ENCODE measurements at regions not wholly inside any gene's neighbourhood (a gene's known extent, or its start where the extent isn't known, plus 50 kb on each side); places are given as distances from the start of the nearest gene placed in this dataset.
"Not testable (repeated sequence)": the region's sequence is repeated elsewhere in the genome, so short reads cannot be mapped to it uniquely, and the experiment has no call there.

DNA sequence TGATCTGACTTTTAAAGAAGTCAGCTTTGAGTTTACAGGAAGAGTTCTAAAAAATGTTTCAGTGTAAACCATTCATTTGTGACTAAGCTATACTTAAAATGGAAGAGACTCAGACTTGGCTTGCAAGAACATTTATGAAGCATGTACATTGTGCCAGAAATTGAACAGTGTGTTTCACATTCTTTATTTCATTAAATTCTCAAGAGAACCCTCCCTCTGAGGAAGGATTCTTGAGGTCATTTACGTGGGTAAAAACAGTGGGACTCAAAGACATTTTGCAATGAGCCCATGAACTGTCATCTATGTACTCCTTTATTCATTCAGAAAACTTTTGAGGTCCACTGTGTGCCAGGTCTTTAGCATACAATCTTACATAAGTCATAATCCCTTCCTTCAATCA lies 143.6 kb upstream of the ZNF521 start:
- no peak overlapping the region for H3K4me3 ChIP-seq (ENCODE audit: low read length)
- TF ChIP-seq ZNF274 (IDR thresholded peaks at IDR 0.05; ENCODE audit: low read depth, low read length), result no peak

GRCh38 chr18:25494888-25495287 lies 142.9 kb upstream of the ZNF521 start:
- H3K4me3 ChIP-seq (ENCODE audit: low read length), result no peak overlapping the region
- TF ChIP-seq ZNF274 (IDR thresholded peaks at IDR 0.05; ENCODE audit: low read depth, low read length), result no peak

DNA sequence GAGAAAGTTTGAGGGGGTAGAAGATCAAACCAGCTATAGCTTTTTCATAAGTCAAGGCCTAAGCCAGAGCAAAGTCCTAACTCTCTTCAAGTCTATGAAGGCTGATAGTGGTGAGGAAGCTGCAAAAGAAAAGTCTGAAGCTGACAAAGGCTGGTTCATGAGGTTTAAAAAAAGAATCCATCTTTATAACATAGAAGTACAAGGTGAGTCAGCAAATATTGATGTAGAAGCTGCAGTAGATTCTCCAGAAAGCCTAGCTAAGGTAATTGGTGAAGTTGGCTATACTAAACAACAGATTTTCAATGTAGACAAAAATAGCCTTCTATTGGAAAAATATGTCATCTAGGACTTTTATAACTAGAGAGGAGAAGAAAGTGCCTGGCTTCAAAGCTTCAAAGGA lies 141.4 kb upstream of the ZNF521 start:
- no peak for TF ChIP-seq ZNF274 (IDR thresholded peaks at IDR 0.05; ENCODE audit: low read depth, low read length)
- no peak overlapping the region for H3K4me3 ChIP-seq (ENCODE audit: low read length)

DNA sequence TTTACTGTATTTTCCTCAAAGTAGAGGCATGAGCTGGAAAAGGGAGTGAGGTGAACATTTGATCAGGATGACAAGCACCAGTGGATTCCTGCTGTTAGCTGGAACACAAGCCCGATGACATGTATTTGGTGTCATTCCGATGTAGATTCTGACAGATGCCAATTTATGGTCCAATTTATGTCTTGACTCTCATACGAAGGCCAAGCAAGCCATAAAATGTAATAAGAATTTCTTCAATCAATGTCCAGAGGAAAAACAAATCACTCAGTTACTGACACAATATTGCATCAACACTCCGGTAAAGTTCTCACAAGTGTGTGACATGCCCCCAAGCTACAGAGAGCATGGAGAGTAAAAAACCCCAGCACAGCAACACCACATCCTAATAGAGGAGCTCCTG lies 138.3 kb upstream of the ZNF521 start:
- H3K4me3 ChIP-seq (ENCODE audit: low read length), result no peak overlapping the region
- TF ChIP-seq ZNF274 (IDR thresholded peaks at IDR 0.05; ENCODE audit: low read depth, low read length), result no peak

DNA sequence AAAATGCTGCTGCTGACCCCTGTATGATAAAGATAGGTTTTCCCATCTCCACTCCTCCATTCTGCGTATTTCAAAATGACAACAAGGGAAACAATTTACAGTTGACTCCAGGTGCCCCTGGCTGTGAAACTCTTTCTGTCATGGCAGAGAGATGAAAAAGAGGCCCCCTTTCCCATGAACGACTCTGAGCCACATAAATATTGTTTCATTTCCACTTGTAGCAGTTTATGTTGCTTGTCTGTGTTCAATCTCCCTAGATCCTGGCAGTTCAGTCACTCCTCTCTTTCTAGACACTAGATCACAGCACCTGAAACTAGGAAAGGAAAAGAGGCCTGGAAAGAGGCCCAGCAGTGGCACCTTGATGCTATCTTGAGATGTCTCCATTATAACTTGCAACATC lies 121.0 kb upstream of the ZNF521 start:
- TF ChIP-seq ZNF274 (IDR thresholded peaks at IDR 0.05; ENCODE audit: low read depth, low read length), result no peak
- no peak overlapping the region for H3K4me3 ChIP-seq (ENCODE audit: low read length)

DNA sequence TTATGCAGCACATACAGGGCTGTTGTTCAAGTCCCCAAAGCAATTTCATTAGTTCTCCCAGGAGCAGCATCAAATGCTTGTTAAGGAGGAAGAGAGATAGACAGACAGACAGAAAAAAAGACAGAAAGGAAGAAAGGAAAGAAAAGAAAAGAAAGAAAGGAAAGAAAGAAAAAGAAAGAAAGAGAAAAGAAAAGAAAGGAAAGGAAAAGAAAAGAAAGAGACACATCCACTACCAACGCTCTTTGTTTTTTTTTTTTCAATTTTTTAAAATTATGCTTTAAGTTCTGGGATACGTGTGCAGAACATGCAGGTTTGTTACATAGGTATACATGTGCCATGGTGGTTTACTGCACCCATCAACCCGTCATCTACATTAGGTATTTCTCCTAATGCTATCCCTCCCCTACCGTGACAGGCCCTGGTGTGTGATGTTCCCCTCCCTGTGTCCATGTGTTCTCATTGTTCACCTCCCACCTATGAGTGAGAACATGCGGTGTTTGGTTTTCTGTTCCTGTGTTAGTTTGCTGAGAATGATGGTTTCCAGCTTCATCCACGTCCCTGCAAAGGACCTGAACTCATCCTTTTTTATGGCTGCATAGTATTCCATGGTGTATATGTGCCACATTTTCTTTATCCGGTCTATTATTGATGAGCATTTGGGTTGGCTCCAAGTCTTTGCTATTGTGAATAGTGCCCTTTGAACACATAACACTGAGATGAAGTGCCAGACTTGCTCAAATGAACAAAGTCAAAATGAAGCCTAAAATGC lies 119.0 kb upstream of the ZNF521 start:
- H3K4me3 ChIP-seq (ENCODE audit: low read length), result not testable (repeated sequence)

- TF ChIP-seq ZNF274 (IDR thresholded peaks at IDR 0.05; ENCODE audit: low read depth, low read length), result no peak
- no peak overlapping the region for H3K4me3 ChIP-seq (ENCODE audit: low read length)
Measured at GRCh38 chr18:25470062-25470461, 118.1 kb upstream of the ZNF521 start.

- no peak for TF ChIP-seq ZNF274 (IDR thresholded peaks at IDR 0.05; ENCODE audit: low read depth, low read length)
- no peak overlapping the region for H3K4me3 ChIP-seq (ENCODE audit: low read length)
Measured at GRCh38 chr18:25469489-25469888, 117.5 kb upstream of the ZNF521 start.

DNA sequence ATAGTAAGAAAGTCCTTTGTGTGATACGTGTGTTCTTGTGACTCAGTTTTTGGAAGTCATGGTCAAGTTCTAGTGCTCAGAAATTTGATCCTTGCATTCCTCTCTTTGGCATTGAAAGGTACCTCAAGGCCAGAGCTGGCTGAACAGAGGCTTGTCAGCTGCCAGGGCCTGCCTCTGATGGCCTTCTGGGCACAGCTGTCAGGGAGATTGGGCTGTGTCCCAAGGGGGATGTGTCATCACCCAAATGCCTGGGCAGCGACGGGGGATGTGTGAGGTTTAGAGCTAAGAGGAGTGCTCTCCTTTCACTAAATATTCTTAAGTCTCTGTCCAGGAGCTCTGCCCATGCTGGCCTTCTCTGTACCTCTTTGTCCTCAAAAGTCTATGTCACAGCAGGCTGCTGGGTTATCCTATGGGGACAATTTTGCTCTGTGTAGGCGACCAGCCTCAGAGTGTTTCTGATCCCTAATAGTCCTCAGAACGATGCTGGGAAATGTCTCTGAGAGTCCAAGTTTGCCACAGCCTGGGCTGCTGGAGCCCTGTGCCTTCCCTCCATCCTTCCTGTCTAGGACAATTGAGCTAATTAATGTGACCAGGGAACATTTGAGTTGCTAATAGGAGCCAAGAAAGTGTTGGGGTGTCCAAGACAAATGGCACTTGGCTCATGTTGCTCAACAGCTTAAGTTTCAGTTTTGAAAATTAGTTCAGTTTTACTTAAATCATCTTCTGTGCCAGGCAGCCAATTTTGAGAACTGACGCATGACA lies 115.4 kb upstream of the ZNF521 start:
- TF ChIP-seq ZNF274 (IDR thresholded peaks at IDR 0.05; ENCODE audit: low read depth, low read length), result no peak

DNA sequence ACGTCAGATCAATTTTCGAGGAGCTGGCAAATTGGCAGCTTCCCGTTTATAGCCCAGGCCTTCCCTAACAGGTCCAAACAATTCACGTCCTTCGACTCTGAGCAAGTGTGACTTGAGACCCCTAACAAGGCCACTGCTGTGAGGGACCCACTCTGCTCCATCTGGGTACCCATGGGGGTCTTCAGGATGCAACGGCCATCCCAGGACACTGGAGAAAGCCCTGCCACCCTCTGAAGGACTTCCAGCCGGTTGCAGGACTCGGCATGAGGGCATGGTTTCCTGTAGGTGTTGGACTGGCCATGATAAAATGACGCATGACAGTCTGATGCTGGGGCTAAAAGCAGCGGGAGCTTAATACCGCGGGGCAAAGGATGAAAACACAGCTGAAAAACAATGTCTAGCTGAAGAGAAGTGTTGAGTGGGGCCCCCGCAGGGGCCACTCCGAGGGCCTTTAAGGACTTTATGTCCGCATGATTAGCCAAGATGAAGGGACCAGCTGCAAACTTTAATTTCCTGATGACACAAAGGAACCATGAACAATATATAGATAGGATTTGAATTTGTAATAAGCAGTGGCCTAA lies 113.3 kb upstream of the ZNF521 start:
- H3K4me3 ChIP-seq (ENCODE audit: low read length), result no peak overlapping the region
- no peak for TF ChIP-seq ZNF274 (IDR thresholded peaks at IDR 0.05; ENCODE audit: low read depth, low read length)

More for the DNA sequence above, 115.4 kb upstream of the ZNF521 start:
- no peak overlapping the region for H3K4me3 ChIP-seq (ENCODE audit: low read length)

DNA sequence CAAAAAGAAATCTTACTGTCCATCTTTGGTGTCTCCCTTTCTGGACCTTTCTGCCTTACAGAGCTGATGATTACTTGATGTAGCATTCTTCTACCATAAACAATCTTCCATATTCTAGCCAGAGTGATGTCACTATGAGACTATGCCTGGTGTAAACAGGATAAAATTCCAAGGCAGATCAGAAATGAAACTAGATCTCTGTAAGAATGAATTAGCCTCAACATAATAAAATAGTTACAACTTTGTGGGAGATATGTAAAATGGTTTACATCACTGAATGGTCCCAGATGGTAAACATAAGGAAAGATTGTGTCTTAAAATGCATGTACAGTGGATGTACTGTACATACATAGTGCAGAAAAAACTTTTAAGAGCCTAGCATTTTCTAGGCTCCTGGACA lies 112.3 kb upstream of the ZNF521 start:
- TF ChIP-seq ZNF274 (IDR thresholded peaks at IDR 0.05; ENCODE audit: low read depth, low read length), result no peak
- no peak overlapping the region for H3K4me3 ChIP-seq (ENCODE audit: low read length)

DNA sequence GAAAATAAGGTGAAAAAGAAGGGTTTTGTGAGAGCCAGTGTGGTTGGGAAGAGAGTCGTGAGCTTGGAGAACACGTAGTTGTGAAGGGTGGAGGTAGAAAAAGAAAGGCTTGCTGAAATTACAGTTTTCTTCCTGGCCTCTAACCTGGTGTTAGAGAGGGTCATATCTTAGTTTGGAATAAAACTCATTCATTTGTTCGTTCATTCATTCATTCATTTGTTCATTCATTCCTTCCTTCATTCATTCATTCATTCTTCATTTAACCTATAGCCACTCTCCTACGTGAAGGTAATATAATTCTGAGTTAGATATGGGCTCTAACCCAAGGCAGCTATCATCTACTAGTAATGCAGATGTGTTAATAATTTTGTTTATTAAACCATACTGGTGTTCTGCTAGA lies 111.8 kb upstream of the ZNF521 start:
- no peak for TF ChIP-seq ZNF274 (IDR thresholded peaks at IDR 0.05; ENCODE audit: low read depth, low read length)
- H3K4me3 ChIP-seq (ENCODE audit: low read length), result no peak overlapping the region

DNA sequence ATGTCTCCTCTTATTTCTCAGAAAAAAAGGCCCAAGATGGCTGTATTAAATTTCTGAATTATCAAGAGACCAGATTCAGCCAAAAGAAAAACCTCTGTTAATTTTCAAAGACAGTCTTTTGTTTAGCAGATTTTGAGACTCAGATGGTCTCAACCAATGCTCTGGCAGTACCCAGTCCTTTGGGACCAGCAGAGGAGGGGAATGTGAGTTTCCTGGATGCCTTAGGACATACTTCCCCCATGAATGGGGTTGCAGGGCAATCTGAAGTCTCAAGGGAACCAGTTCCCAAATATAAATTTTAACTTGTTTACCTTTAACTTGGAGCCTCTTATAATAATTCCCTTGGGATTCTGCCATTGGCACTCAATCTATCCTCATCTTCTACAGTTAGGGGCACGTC lies 107.8 kb upstream of the ZNF521 start:
- no peak overlapping the region for H3K4me3 ChIP-seq (ENCODE audit: low read length)
- no peak for TF ChIP-seq ZNF274 (IDR thresholded peaks at IDR 0.05; ENCODE audit: low read depth, low read length)

DNA sequence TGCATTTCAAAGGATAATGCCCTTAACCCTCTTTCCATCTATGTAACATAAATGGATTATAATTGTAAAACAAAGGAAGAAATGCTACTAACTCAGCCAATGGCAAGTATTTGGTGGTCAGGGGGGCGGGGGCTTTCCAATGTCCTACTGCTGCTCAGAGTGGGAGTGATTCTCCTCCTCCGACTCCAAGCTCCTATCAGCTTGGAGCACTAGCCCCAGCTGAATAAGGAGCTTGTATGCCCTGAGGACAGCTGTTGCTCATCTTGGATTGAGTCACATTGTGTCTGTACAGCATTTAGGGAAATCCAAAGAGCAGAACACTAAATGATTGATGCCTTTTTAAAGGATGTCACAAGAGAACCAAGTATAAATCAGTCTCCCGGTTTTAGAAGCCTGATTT lies 105.6 kb upstream of the ZNF521 start:
- TF ChIP-seq ZNF274 (IDR thresholded peaks at IDR 0.05; ENCODE audit: low read depth, low read length), result no peak
- H3K4me3 ChIP-seq (ENCODE audit: low read length), result no peak overlapping the region

- no peak for TF ChIP-seq ZNF274 (IDR thresholded peaks at IDR 0.05; ENCODE audit: low read depth, low read length)
- H3K4me3 ChIP-seq (ENCODE audit: low read length), result no peak overlapping the region
Measured at GRCh38 chr18:25457126-25457525, 105.2 kb upstream of the ZNF521 start.

All from GM08714 (cell line).